Ovary (tissue), 7 donors: ENCODE measurements at regions not wholly inside any gene's neighbourhood (a gene's known extent, or its start where the extent isn't known, plus 50 kb on each side); places are given as distances from the start of the nearest gene placed in this dataset.

Experiments
- DNase-seq, 5 donors: peaks; one replicate each; pipeline ENCODE4 v3.0.0-alpha.2; 2019 to 2020
- H3K27ac ChIP-seq, 2 donors: fragments of 200-600 bp; one replicate each; pipeline versions ENCODE4 v1.5.1 to v1.8.0; 2019 to 2022
- H3K27me3 ChIP-seq: fragments of 200-600 bp; one replicate; pipeline ENCODE4 v1.8.0; 2022
- H3K36me3 ChIP-seq: fragments of 200-600 bp; sonication (generic); one replicate; pipeline ENCODE4 v1.5.1; 2019
- H3K4me1 ChIP-seq: one replicate; pipeline ENCODE4 v1.8.1; 2013; ENCODE audit warnings: mild to moderate bottlenecking, moderate library complexity; ENCODE audit not compliant: insufficient read depth
- H3K4me3 ChIP-seq: fragments of 200-600 bp; sonication (generic); one replicate; pipeline ENCODE4 v1.5.1; 2017
- H3K9me3 ChIP-seq, 2 donors: fragments of 200-600 bp in 1 of 2; sonication (generic) in 1 of 2; one replicate each; pipeline versions ENCODE4 v1.5.1 to v1.8.1; 2013 to 2019; ENCODE audit warnings: mild to moderate bottlenecking in 1 of 2, moderate library complexity in 1 of 2
- CTCF ChIP-seq, 3 donors: fragments of 450-650 bp in 2 of 3; fragments of 200-600 bp in 1 of 3; IDR thresholded peaks; one replicate each; pipeline versions ENCODE4 v1.5.1 to v1.8.0; 2016 to 2022; ENCODE audit warnings: antibody characterized with exemption in 3 of 3, mild to moderate bottlenecking in 1 of 3
- EP300 ChIP-seq: sonication (generic); formaldehyde crosslinking; IDR thresholded peaks from one replicate; pipeline ENCODE4 v1.6.1; 2017; ENCODE audit warnings: antibody characterized with exemption
- POLR2A ChIP-seq: fragments of 450-650 bp; IDR thresholded peaks from one replicate; pipeline ENCODE4 v1.6.1; 2017; ENCODE audit warnings: antibody characterized with exemption, mild to moderate bottlenecking, moderate library complexity
- WGBS, 3 donors: extraction: QIAGEN DNeasy Blood & Tissue Kit in 1 of 3; methylation state at CpG; one replicate each; pipeline versions ENCODE4 v1.1.5 to v1.1.7; 2013 to 2017; 5-methylcytosine and 5-hydroxymethylcytosine counted together
- intact Hi-C, 4 donors: fragments of 100-400 bp; cut with DNase I; formaldehyde crosslinking; loops; one replicate each; pipeline versions ENCODE4 v1.11.0 to v1.15.1; 2022 to 2023
- donor health status: DM: no; HTN: no; CAD: no; lungs with moderate emphysema.
- donor health status: DM: no; HTN: no; CAD: no.
- donor health status: Bipolar disorder and iron deficiency.
- donor health status: DM: no; HTN: no; CAD: no.
- donor health status: DM: yes; HTN: yes; CAD: no.

GRCh38 chr1:181255270-181255929 is 166.9 kb downstream of the IER5 start:
- Histone ChIP-seq H3K27ac (no peak overlapping the region), H3K27me3 (no peaks in the 10 kb centered on the region), H3K36me3 (no peaks in the 10 kb centered on the region), H3K9me3 (no peaks in the 10 kb centered on the region), H3K4me1 (no peaks in the 10 kb centered on the region), H3K4me3 (no peak overlapping the region)
- DNase-seq, result no peak
- 58 to 71% (median 69%) methylated on average over 2 of the region's 2 CpGs for WGBS, 3 donors
- intact Hi-C loops, result no loop called here
- no peak for TF ChIP-seq POLR2A
- no peak for TF ChIP-seq EP300
- no peak for TF ChIP-seq CTCF (IDR thresholded peaks at IDR 0.05)

- H3K36me3 ChIP-seq, result no peaks in the 10 kb centered on the region
- H3K4me3 ChIP-seq, result no peak overlapping the region
- TF ChIP-seq EP300 (no peak), CTCF (IDR thresholded peaks at IDR 0.05) (no peak)
- H3K27ac ChIP-seq, result no peak overlapping the region
- WGBS, 3 donors, result 73 to 84% (median 74%) methylated on average over 5 of the region's 5 CpGs
- H3K9me3 ChIP-seq, result no peaks in the 10 kb centered on the region
- DNase-seq, result no peak
- H3K27me3 ChIP-seq, result no peaks in the 10 kb centered on the region
- intact Hi-C loops, result no loop called here
- no peaks in the 10 kb centered on the region for H3K4me1 ChIP-seq
Measured at GRCh38 chr1:181257117-181257516, 168.6 kb downstream of the IER5 start.

- no peaks in the 10 kb centered on the region for H3K9me3 ChIP-seq
- DNase-seq, result no peak
- WGBS, 3 donors, result 58 to 68% (median 59%) methylated on average over 5 of the region's 5 CpGs
- intact Hi-C loops, result no loop called here
- TF ChIP-seq CTCF (IDR thresholded peaks at IDR 0.05), result no peak
- TF ChIP-seq EP300, result no peak
- no peak for TF ChIP-seq POLR2A
- H3K27me3 ChIP-seq, result no peaks in the 10 kb centered on the region
- H3K27ac ChIP-seq, result no peak overlapping the region
- no peak overlapping the region for H3K4me3 ChIP-seq
- H3K4me1 ChIP-seq, result no peaks in the 10 kb centered on the region
- no peaks in the 10 kb centered on the region for H3K36me3 ChIP-seq
Measured at GRCh38 chr1:181259026-181259745, 170.7 kb downstream of the IER5 start.

- no peak for DNase-seq
- Histone ChIP-seq H3K36me3 (no peaks in the 10 kb centered on the region), H3K9me3 (no peaks in the 10 kb centered on the region), H3K27ac (no peak overlapping the region), H3K27me3 (no peaks in the 10 kb centered on the region), H3K4me3 (no peak overlapping the region), H3K4me1 (no peaks in the 10 kb centered on the region)
- intact Hi-C loops, result no loop called here
- WGBS, 3 donors, result 80 to 92% (median 90%) methylated on average over 3 of the region's 3 CpGs
- TF ChIP-seq CTCF (IDR thresholded peaks at IDR 0.05) (no peak), POLR2A (no peak), EP300 (no peak)
Measured at GRCh38 chr1:181260271-181260670, 171.8 kb downstream of the IER5 start.
